ENCODE measurements at regions not wholly inside any gene's neighbourhood (a gene's known extent, or its start where the extent isn't known, plus 50 kb on each side); places are given as distances from the start of the nearest gene placed in this dataset.

DNA sequence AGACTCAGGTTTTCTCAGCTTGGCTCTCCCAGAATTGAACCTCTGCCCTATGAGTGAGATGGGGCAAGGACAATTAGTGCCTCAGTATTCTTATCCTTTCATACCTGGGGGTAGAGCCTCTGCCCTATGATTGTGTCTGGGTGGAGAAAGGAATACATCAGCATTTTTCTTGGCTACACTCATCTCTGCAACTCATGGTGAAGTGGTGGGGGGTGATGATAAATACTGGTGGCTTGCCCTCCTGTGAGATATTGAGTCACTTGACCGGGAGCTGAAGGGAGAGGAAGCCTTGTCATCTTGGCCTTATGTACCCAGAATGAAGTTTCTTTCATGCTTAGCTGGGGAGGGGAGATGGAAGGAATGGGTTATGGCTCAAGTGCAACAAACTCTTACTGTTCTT, 71.3 kb upstream of the ENOX2 start:
- no peak for DNase-seq

DNA sequence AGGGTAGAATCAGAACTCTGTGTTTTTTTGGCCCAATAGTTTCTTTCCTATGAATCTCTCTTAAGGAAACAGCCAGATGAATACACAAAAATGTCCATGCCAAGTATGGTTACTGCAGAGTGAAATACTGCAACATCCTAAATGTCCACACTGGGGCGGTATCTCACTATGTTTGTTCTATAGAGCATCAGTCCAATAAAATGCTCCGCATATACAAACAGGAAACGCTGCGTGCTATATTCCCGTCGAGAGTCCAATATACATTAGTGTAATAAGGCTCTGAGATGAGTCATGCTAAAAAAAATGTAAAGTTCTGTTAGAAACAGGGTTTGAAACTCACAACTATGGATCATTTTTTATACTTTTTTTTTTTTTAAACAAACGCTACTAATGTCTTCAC, 72.9 kb upstream of the ENOX2 start:
- no peak for DNase-seq

DNA sequence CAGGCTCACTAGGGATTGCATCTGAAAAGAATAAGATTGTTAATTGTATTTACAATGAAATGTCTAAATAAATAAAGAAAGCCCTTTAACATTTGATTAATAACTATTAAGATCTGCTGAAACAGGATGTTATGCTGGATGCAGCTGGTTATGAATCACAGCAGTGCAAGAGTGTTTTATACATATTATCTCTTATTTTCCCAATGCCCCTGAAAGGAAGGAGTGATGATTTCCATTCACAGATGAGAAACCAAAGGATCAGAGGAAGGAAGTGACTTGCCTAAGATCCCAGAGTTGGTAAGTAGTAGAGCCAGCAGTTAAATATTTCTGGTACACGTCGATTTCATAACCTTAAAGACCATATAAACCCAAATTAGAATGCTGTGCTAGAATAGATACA, 76.3 kb upstream of the ARHGAP36 start:
- no peak for DNase-seq

DNA sequence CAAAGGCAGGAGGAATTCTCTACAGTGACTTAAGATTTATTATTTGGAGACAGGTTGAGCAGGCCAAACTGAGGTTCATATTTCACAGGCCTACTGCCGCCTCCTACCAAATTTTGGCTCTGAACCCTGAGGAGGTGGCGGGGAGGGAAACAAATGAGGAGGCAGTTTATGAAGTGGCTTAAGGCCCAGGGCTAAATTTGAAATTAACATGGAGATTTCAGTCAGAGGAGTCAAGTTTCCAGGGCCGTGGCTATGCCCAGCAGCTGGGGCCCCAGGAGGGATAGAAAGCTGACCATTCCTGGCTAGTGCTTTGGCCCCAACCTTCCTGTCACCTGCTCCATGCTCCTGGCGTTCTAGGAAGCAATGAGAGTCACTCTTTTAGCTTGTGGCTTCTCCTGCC, 73.4 kb upstream of the ARHGAP36 start:
- no peak for DNase-seq

DNA sequence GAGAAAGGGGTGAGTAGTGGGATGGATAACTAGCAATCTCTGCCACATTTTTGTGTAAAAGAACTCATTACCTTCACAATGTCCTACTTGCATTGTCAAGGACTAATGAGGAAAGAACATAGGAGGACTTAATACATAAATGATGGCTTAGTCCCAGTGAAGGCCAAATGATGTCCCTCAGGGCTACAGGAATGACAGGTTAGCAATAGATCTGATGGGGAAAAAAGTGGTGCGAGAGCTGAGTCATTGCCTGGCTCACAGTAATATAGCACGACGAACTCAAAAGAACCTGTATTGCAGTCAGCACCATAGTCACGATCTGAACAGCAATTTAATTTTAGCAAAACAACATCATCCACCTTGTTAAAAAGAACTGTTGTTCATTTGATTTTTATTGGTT, 70.9 kb upstream of the ARHGAP36 start:
- DNase-seq: no peak

DNA sequence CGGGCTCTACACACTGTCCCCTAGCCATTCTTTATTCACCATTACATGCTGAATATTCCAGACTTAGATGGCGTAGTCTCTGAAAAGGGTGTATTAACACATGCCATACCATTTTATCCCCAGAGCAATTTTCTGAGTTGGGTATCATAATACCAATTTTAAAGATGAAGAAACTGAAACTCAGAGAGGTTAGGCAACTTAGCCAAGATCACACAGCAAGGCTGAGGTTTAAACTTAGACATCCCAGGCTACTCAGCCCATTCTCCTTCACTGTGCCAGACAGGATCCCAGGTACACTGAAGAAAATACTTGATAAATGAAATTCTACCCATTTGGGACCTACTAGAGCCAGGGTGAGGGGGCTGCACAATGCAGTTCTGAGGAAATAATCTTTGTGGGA, 67.4 kb upstream of the ARHGAP36 start:
- no peak for DNase-seq

DNA sequence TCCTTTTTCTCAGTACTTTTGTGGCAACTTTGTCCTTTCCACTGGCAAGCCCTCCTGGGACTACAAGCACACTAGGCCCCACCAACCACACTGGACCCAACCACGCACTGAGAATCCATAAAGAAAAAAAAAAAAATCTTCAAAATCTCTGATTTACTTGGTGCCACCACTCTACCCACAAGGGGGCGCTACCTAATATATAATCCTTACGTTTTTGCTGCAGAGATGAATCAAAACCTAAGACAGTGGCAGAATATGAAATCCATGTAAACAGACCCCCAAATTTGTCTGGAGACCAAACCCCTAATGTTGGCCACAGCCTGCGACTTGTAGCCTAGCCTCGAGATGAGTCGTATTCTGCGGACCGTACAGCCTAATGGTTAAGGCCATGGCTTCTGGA, 63.5 kb upstream of the ARHGAP36 start:
- DNase-seq: peak; percentile 11

DNA sequence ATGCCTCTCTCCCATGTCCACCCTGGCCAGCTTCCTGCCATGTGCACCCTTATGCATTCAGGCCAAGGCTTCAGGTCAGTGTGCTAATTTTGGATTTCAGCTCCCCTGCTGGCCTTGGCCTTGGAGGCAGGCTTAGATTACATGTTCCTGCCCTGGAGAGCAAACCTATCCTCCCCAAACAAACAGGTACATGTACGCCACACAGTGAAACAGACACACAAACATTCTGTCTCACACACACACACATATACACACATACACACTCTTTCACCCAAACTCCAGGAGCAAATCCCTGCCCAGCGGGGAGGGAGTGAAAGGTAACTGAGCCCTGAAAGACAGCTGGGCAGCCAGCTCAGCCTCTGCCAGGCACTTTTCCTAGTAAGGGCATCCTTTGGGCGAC, 62.7 kb upstream of the ARHGAP36 start:
- no peak for DNase-seq

DNA sequence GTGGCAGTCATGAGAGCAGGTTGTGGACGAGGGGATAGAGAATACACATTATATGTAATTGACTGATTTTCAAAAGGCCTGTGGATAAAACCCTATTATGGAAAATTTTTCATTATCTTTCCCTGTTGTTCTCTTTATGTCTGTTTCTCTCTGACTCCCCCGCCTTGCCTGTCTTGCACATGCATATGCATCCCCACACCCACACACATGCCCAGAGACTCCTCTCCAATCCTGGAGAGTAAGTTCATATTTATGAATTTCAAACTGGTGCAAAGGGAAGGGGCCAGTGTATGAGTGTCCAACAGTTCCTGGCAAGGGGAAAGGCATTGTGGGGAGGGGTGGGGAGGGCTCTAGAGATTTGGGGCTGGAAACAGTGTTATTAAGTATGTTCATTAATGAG, 60.8 kb upstream of the ARHGAP36 start:
- DNase-seq: no peak

DNA sequence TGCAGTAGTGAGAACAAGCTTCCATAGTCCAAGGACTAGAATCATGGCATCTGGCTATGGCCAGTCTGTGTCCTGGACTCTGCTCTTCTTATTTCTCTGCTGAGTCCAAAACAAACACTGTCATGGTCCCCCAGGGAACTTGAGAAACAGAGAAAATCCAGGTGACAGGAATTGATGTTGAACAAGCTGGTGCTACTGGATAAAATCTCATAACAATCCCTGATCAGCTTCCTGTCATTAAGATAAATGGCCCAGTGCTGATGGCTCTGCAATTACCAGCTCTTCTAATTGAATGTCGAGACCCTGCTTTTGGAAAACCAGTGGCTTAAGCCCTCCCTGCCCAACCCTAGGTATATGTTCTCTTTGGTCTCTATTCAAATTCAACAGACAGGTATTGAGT, 58.8 kb upstream of the ARHGAP36 start:
- DNase-seq: no peak

All from 8988T (cell line).